Femur (tissue), 1 donor: ENCODE measurements at regions not wholly inside any gene's neighbourhood (a gene's known extent, or its start where the extent isn't known, plus 50 kb on each side); places are given as distances from the start of the nearest gene placed in this dataset.
"Not testable (repeated sequence)": the region's sequence is repeated elsewhere in the genome, so short reads cannot be mapped to it uniquely, and the experiment has no call there.

Experiments used
- DNase-seq: peaks from one replicate; pipeline ENCODE4 v3.0.0-alpha.2; 2017

GRCh38 chr5:157994906-157995519 lies 136.1 kb upstream of the CLINT1 start:
- DNase-seq, result peak; percentile 81

GRCh38 chr5:157993986-157994691 lies 135.2 kb upstream of the CLINT1 start:
- no peak for DNase-seq

GRCh38 chr5:157993201-157993600 lies 134.3 kb upstream of the CLINT1 start:
- no peak for DNase-seq

GRCh38 chr5:157990583-157991181 lies 131.7 kb upstream of the CLINT1 start:
- DNase-seq, result no peak

- DNase-seq, result no peak
Observed at GRCh38 chr5:157989296-157989695, 130.4 kb upstream of the CLINT1 start.

GRCh38 chr5:157987259-157987658 lies 128.3 kb upstream of the CLINT1 start:
- no peak for DNase-seq

- DNase-seq, result no peak
Observed at GRCh38 chr5:157986431-157986990, 127.6 kb upstream of the CLINT1 start.

GRCh38 chr5:157984611-157985010 lies 125.7 kb upstream of the CLINT1 start:
- no peak for DNase-seq

GRCh38 chr5:157983906-157984551 lies 125.1 kb upstream of the CLINT1 start:
- DNase-seq, result no peak

- DNase-seq, result no peak
Observed at GRCh38 chr5:157978061-157978460, 119.1 kb upstream of the CLINT1 start.

- no peak for DNase-seq
Observed at GRCh38 chr5:157976429-157976828, 117.5 kb upstream of the CLINT1 start.

GRCh38 chr5:157972579-157972978 lies 113.6 kb upstream of the CLINT1 start:
- DNase-seq, result no peak

- DNase-seq, result peak; percentile 76
Observed at GRCh38 chr5:157971571-157972216, 112.7 kb upstream of the CLINT1 start.

GRCh38 chr5:157968570-157968969 lies 109.6 kb upstream of the CLINT1 start:
- DNase-seq, result not testable (repeated sequence)

GRCh38 chr5:157965989-157966388 lies 107.0 kb upstream of the CLINT1 start:
- DNase-seq, result no peak

- no peak for DNase-seq
Observed at GRCh38 chr5:157965040-157965678, 106.2 kb upstream of the CLINT1 start.

GRCh38 chr5:157963761-157964160 lies 104.8 kb upstream of the CLINT1 start:
- no peak for DNase-seq

- DNase-seq, result no peak
Observed at GRCh38 chr5:157963244-157963643, 104.3 kb upstream of the CLINT1 start.

GRCh38 chr5:157962686-157963085 lies 103.7 kb upstream of the CLINT1 start:
- DNase-seq, result not testable (repeated sequence)

- DNase-seq, result no peak
Observed at GRCh38 chr5:157961896-157962590, 103.1 kb upstream of the CLINT1 start.

- no peak for DNase-seq
Observed at GRCh38 chr5:157961176-157961575, 102.2 kb upstream of the CLINT1 start.

- DNase-seq, result no peak
Observed at GRCh38 chr5:157959370-157959769, 100.4 kb upstream of the CLINT1 start.
